ENCODE measurements at regions not wholly inside any gene's neighbourhood (a gene's known extent, or its start where the extent isn't known, plus 50 kb on each side); places are given as distances from the start of the nearest gene placed in this dataset.

DNA sequence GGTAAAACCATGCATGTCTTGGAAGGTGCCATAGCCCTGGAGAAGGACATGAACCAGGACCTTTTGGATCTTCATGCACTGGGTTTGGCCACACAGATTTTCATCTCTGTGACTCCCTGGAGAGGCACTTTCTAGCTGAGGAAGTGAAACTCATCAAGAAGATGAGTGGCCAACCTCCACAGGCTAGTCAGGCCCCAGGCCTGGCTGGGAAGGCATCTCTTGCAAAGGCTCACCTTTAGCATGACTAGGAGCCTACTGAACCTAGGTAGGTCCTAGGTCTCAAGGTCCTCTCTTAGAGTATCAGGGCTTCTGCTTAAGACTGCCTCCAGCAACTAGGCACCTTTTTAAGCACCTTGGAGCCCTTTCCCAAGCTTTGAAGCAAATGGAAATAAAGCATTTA lies 1448.7 kb upstream of the ACO1 start:
- no peaks in the 10 kb centered on the region for H3K36me3 ChIP-seq (ENCODE audit: control insufficient read depth in 2 of 2, extremely low read depth in 1 of 2, insufficient read depth in 2 of 2, low read length in 2 of 2)
- H3K9ac ChIP-seq (replicated peaks; ENCODE audit: extremely low read depth, insufficient read depth, low read length) = no peak overlapping the region
- H3K4me3 ChIP-seq (replicated peaks in 1 of 3; ENCODE audit: insufficient read depth in 1 of 3, low read depth in 1 of 3, low read length in 3 of 3) = no peak overlapping the region
- dilution Hi-C loops (cut with MboI; ENCODE audit: extremely low pct_ligation_motif_present, low sequenced_read_pairs) = no loop called here
- H4K20me1 ChIP-seq (replicated peaks; ENCODE audit: control insufficient read depth, extremely low read depth, insufficient read depth, low read length) = no peaks in the 10 kb centered on the region
- FAIRE-seq = no peak
- TF ChIP-seq FOS (IDR thresholded peaks at IDR 0.05; ENCODE audit: borderline replicate concordance, insufficient read depth, low read length) = no peak
- TF ChIP-seq POLR2AphosphoS5 (IDR thresholded peaks at IDR 0.05; ENCODE audit: insufficient read depth, low read depth, low read length) = no peak
- TF ChIP-seq, protein P1, sequence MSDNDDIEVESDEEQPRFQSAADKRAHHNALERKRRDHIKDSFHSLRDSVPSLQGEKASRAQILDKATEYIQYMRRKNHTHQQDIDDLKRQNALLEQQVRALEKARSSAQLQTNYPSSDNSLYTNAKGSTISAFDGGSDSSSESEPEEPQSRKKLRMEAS (IDR thresholded peaks at IDR 0.05; ENCODE audit: insufficient read depth, insufficient read length) = no peak
- no peak for TF ChIP-seq JUN (IDR thresholded peaks at IDR 0.05; ENCODE audit: borderline replicate concordance, insufficient read depth, insufficient read length, low read depth)
- TF ChIP-seq, protein P2, sequence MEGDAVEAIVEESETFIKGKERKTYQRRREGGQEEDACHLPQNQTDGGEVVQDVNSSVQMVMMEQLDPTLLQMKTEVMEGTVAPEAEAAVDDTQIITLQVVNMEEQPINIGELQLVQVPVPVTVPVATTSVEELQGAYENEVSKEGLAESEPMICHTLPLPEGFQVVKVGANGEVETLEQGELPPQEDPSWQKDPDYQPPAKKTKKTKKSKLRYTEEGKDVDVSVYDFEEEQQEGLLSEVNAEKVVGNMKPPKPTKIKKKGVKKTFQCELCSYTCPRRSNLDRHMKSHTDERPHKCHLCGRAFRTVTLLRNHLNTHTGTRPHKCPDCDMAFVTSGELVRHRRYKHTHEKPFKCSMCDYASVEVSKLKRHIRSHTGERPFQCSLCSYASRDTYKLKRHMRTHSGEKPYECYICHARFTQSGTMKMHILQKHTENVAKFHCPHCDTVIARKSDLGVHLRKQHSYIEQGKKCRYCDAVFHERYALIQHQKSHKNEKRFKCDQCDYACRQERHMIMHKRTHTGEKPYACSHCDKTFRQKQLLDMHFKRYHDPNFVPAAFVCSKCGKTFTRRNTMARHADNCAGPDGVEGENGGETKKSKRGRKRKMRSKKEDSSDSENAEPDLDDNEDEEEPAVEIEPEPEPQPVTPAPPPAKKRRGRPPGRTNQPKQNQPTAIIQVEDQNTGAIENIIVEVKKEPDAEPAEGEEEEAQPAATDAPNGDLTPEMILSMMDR (IDR thresholded peaks at IDR 0.05; ENCODE audit: extremely low read depth in 1 of 2, insufficient read depth in 1 of 2, low read depth in 1 of 2, low read length in 2 of 2) = no peak
- TF ChIP-seq POLR2A (IDR thresholded peaks at IDR 0.05; ENCODE audit: low read depth, low read length) = no peak
- TF ChIP-seq MYC (IDR thresholded peaks at IDR 0.05; ENCODE audit: low read depth, low read length) = no peak
- no peak for TF ChIP-seq GATA2 (IDR thresholded peaks at IDR 0.05; ENCODE audit: insufficient read depth, insufficient read length, low read depth, low read length)
- TF ChIP-seq EZH2 (IDR thresholded peaks at IDR 0.05; ENCODE audit: borderline replicate concordance, low read depth, low read length, severe bottlenecking) = no peak
- no peaks in the 10 kb centered on the region for H3K9me1 ChIP-seq (replicated peaks; ENCODE audit: control insufficient read depth, extremely low read depth, insufficient read depth, low read length)
- no TSS peak for BruUV-seq (replicated peaks)
- no peak overlapping the region for H3K4me2 ChIP-seq (ENCODE audit: insufficient read depth, low read length)
- no peak overlapping the region for H3K27ac ChIP-seq (ENCODE audit: insufficient read depth, low read depth, low read length)
- intact Hi-C loops (cut with micrococcal nuclease) = no loop called here
- no peaks in the 10 kb centered on the region for H3K79me2 ChIP-seq (ENCODE audit: control insufficient read depth, insufficient read depth, low read length)
- no peak for DNase-seq (ENCODE audit: low read depth, low spot score)
- no peaks in the 10 kb centered on the region for H3K4me1 ChIP-seq (ENCODE audit: control insufficient read depth, extremely low read depth, insufficient read depth, low read length)
- ChIA-PET POLR2A (no interaction called here), CTCF (interaction anchor here (0.6 kb wide), 1 partner anchor 540 kb away, joined by 5 read pairs; no protein-coding TSS in a partner anchor)
- H2AFZ ChIP-seq (ENCODE audit: low read depth, low read length) = no peak overlapping the region
- H3K9me3 ChIP-seq (replicated peaks; ENCODE audit: control insufficient read depth, insufficient read depth, low read length) = no peaks in the 10 kb centered on the region
- H3K27me3 ChIP-seq (ENCODE audit: control insufficient read depth in 2 of 2, insufficient read depth in 2 of 2, low read length in 2 of 2) = no peaks in the 10 kb centered on the region
